Ishikawa (cell line): ENCODE measurements at regions not wholly inside any gene's neighbourhood (a gene's known extent, or its start where the extent isn't known, plus 50 kb on each side); places are given as distances from the start of the nearest gene placed in this dataset.

ENCODE experiments used
- CEBPB ChIP-seq: IDR thresholded peaks from 2 replicates; pipeline ENCODE4 v1.6.1; 2012
- TCF12 ChIP-seq: IDR thresholded peaks from 2 replicates; pipeline ENCODE4 v1.6.1; 2012; ENCODE audit warnings: low read depth
- TF ChIP-seq, protein P1 (sequence below): IDR thresholded peaks from 2 replicates; pipeline ENCODE4 v1.6.1; 2012
- TF ChIP-seq, protein P2 (sequence below): IDR thresholded peaks from 2 replicates; pipeline ENCODE4 v1.6.1; 2012; ENCODE audit warnings: low read depth, mild to moderate bottlenecking

DNA sequence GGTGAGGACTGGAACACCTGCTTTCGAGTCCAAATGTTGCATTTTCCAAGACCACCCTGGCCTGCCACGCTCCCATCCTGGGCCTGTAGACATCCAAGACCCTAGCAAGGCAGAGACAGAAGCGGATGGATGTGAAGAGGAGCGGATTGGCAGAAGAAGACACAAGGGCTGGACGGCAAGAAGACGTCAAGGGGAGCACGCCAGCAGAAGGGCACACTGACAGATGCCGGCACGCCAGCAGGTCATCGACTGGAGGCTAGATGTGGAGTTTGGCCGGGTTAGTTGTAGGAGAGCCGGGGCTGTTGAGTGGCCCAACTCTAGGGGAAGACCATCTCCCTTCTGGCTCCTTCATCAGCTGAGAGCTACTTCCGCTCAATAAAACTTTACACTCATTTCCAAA, 251.6 kb downstream of the ZWINT start:
- TF ChIP-seq CEBPB (no peak), TCF12 (no peak)
- TF ChIP-seq, protein P1, sequence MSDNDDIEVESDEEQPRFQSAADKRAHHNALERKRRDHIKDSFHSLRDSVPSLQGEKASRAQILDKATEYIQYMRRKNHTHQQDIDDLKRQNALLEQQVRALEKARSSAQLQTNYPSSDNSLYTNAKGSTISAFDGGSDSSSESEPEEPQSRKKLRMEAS: no peak
- TF ChIP-seq, protein P2, sequence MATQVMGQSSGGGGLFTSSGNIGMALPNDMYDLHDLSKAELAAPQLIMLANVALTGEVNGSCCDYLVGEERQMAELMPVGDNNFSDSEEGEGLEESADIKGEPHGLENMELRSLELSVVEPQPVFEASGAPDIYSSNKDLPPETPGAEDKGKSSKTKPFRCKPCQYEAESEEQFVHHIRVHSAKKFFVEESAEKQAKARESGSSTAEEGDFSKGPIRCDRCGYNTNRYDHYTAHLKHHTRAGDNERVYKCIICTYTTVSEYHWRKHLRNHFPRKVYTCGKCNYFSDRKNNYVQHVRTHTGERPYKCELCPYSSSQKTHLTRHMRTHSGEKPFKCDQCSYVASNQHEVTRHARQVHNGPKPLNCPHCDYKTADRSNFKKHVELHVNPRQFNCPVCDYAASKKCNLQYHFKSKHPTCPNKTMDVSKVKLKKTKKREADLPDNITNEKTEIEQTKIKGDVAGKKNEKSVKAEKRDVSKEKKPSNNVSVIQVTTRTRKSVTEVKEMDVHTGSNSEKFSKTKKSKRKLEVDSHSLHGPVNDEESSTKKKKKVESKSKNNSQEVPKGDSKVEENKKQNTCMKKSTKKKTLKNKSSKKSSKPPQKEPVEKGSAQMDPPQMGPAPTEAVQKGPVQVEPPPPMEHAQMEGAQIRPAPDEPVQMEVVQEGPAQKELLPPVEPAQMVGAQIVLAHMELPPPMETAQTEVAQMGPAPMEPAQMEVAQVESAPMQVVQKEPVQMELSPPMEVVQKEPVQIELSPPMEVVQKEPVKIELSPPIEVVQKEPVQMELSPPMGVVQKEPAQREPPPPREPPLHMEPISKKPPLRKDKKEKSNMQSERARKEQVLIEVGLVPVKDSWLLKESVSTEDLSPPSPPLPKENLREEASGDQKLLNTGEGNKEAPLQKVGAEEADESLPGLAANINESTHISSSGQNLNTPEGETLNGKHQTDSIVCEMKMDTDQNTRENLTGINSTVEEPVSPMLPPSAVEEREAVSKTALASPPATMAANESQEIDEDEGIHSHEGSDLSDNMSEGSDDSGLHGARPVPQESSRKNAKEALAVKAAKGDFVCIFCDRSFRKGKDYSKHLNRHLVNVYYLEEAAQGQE: no peak
